Progenitor cell of endocrine pancreas (in vitro differentiated cells): ENCODE measurements at regions not wholly inside any gene's neighbourhood (a gene's known extent, or its start where the extent isn't known, plus 50 kb on each side); places are given as distances from the start of the nearest gene placed in this dataset.

ENCODE experiments used
- DNase-seq: peaks from one replicate; pipeline ENCODE4 v3.0.0; 2021; ENCODE audit warnings: low spot score; ENCODE audit not compliant: unreplicated experiment
- H3K27ac Mint-ChIP-seq: 2 replicates; pipeline ENCODE4 v1.8.0; 2021; ENCODE audit warnings: mild to moderate bottlenecking, moderate library complexity, mixed read lengths
- H3K27me3 Mint-ChIP-seq: 2 replicates; pipeline ENCODE4 v1.8.0; 2021; ENCODE audit warnings: mixed read lengths
- H3K36me3 Mint-ChIP-seq: 2 replicates; pipeline ENCODE4 v1.8.0; 2022; ENCODE audit warnings: mixed read lengths; ENCODE audit not compliant: insufficient read depth
- H3K4me1 Mint-ChIP-seq: 2 replicates; pipeline ENCODE4 v1.8.0; 2021; ENCODE audit warnings: low read depth, mixed read lengths
- H3K4me3 Mint-ChIP-seq: 2 replicates; pipeline ENCODE4 v1.8.0; 2021; ENCODE audit warnings: low read depth, mild to moderate bottlenecking, moderate library complexity, mixed read lengths
- H3K9me3 Mint-ChIP-seq: 2 replicates; pipeline ENCODE4 v1.8.0; 2021; ENCODE audit warnings: low read depth, mixed read lengths
- CTCF ChIP-seq: fragments of 200-600 bp; sonication (generic); IDR thresholded peaks from one replicate; pipeline ENCODE4 v1.5.0; 2021; ENCODE audit warnings: antibody characterized with exemption, mild to moderate bottlenecking; ENCODE audit not compliant: unreplicated experiment

- Mint-ChIP-seq H3K27me3 (no peaks in the 10 kb centered on the region), H3K4me1 (no peaks in the 10 kb centered on the region), H3K36me3 (no peaks in the 10 kb centered on the region), H3K9me3 (peaks cover 7% of the 10 kb centered on the region), H3K4me3 (no peak overlapping the region), H3K27ac (no peak overlapping the region)
- TF ChIP-seq CTCF: no peak
- DNase-seq: no peak
Observed at GRCh38 chr1:95994643-95995042, 726.9 kb upstream of the PTBP2 start.

- Mint-ChIP-seq H3K9me3 (peaks cover 20% of the 10 kb centered on the region), H3K27me3 (no peaks in the 10 kb centered on the region), H3K4me1 (no peaks in the 10 kb centered on the region), H3K27ac (no peak overlapping the region), H3K4me3 (no peak overlapping the region), H3K36me3 (no peaks in the 10 kb centered on the region)
- DNase-seq: no peak
- TF ChIP-seq CTCF: no peak
Observed at GRCh38 chr1:96002201-96002600, 719.4 kb upstream of the PTBP2 start.

GRCh38 chr1:96002969-96003964 lies 718.3 kb upstream of the PTBP2 start:
- Mint-ChIP-seq H3K4me1 (no peaks in the 10 kb centered on the region), H3K27ac (no peak overlapping the region), H3K36me3 (no peaks in the 10 kb centered on the region), H3K9me3 (peaks cover 20% of the 10 kb centered on the region), H3K27me3 (no peaks in the 10 kb centered on the region), H3K4me3 (no peak overlapping the region)
- TF ChIP-seq CTCF: no peak
- DNase-seq: no peak

- no peak for TF ChIP-seq CTCF
- no peak overlapping the region for H3K27ac Mint-ChIP-seq
Observed at GRCh38 chr1:96009831-96010434, 711.7 kb upstream of the PTBP2 start.

GRCh38 chr1:96011606-96012005 lies 710.0 kb upstream of the PTBP2 start:
- TF ChIP-seq CTCF: no peak
- DNase-seq: no peak
- H3K27ac Mint-ChIP-seq: no peak overlapping the region
- peaks cover 5% of the 10 kb centered on the region for H3K4me1 Mint-ChIP-seq
- no peaks in the 10 kb centered on the region for H3K36me3 Mint-ChIP-seq
- H3K4me3 Mint-ChIP-seq: no peak overlapping the region
- no peaks in the 10 kb centered on the region for H3K27me3 Mint-ChIP-seq
- no peaks in the 10 kb centered on the region for H3K9me3 Mint-ChIP-seq

More at GRCh38 chr1:96009831-96010434, 711.7 kb upstream of the PTBP2 start:
- H3K36me3 Mint-ChIP-seq: no peaks in the 10 kb centered on the region
- peaks cover 5% of the 10 kb centered on the region for H3K4me1 Mint-ChIP-seq
- H3K27me3 Mint-ChIP-seq: no peaks in the 10 kb centered on the region
- no peak overlapping the region for H3K4me3 Mint-ChIP-seq
- peaks cover 3% of the 10 kb centered on the region for H3K9me3 Mint-ChIP-seq
- DNase-seq: no peak
